ENCODE measurements at regions not wholly inside any gene's neighbourhood (a gene's known extent, or its start where the extent isn't known, plus 50 kb on each side); places are given as distances from the start of the nearest gene placed in this dataset.

- TF ChIP-seq CTCF (IDR thresholded peaks at IDR 0.05) (no peak), POLR2AphosphoS5 (IDR thresholded peaks at IDR 0.05; ENCODE audit: insufficient read depth in 1 of 2, low read depth in 1 of 2) (no peak), POLR2A (IDR thresholded peaks at IDR 0.05) (no peak)
These were observed 263.5 kb downstream of the NFKBIZ start for GRCh38 chr3:102112704-102113230.
